GM20000 (cell line): ENCODE measurements at regions not wholly inside any gene's neighbourhood (a gene's known extent, or its start where the extent isn't known, plus 50 kb on each side); places are given as distances from the start of the nearest gene placed in this dataset.
"Not testable (repeated sequence)": the region's sequence is repeated elsewhere in the genome, so short reads cannot be mapped to it uniquely, and the experiment has no call there.

Experiments
- DNase-seq: peaks from one replicate; pipeline ENCODE4 v3.0.0; 2012; ENCODE audit warnings: low spot score
- TF ChIP-seq, protein P1 (sequence below): IDR thresholded peaks from 2 replicates; pipeline ENCODE4 v1.5.1; 2012; ENCODE audit warnings: mild to moderate bottlenecking, control low read depth; ENCODE audit errors: extremely low read depth, missing control alignments

- TF ChIP-seq, protein P1, sequence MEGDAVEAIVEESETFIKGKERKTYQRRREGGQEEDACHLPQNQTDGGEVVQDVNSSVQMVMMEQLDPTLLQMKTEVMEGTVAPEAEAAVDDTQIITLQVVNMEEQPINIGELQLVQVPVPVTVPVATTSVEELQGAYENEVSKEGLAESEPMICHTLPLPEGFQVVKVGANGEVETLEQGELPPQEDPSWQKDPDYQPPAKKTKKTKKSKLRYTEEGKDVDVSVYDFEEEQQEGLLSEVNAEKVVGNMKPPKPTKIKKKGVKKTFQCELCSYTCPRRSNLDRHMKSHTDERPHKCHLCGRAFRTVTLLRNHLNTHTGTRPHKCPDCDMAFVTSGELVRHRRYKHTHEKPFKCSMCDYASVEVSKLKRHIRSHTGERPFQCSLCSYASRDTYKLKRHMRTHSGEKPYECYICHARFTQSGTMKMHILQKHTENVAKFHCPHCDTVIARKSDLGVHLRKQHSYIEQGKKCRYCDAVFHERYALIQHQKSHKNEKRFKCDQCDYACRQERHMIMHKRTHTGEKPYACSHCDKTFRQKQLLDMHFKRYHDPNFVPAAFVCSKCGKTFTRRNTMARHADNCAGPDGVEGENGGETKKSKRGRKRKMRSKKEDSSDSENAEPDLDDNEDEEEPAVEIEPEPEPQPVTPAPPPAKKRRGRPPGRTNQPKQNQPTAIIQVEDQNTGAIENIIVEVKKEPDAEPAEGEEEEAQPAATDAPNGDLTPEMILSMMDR: no peak
- DNase-seq: no peak
These were observed 383.9 kb upstream of the UBE2E2 start for GRCh38 chr3:22819209-22819608.

GRCh38 chr3:22835041-22835440 is 368.1 kb upstream of the UBE2E2 start:
- no peak for DNase-seq
- TF ChIP-seq, protein P1: no peak

DNA sequence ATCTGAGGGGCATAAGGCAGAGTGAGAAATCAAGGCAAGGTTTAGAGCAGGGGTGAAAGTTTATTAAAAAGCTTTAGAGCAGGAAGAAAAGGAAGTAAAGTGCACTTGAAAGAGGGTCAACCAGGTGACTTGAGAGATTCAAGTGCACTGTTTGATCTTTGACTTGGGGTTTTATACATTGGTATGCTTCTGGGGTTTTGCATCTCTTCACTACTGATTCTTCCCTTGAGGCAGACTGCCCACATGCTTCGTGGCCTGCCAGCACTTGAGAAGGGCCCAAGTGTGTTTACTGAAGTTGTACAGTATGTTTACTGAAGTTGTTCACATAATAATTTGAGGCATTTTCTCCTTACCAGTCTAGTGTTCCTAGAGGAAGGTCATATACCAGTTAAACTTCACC is 367.0 kb upstream of the UBE2E2 start:
- DNase-seq: no peak
- TF ChIP-seq, protein P1: no peak

DNA sequence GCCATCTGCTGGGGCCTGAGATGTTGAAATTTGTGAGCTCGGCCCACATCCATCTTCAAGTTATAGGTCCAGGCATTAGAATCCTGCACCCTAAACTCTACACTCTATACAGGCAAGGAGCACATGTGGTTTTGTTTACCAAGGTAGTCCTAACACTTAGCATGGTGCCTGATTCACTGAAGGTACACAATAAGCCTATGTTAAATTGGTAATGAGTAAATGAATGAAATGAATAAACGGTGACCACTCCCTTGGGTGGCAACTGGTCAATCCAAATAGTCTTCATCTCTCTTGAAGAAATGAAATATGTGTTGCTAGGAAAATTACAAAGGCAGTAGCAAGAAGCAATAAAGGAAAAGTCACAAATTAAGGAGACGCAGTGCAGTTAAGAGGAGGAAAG is 359.3 kb upstream of the UBE2E2 start:
- TF ChIP-seq, protein P1: no peak

DNA sequence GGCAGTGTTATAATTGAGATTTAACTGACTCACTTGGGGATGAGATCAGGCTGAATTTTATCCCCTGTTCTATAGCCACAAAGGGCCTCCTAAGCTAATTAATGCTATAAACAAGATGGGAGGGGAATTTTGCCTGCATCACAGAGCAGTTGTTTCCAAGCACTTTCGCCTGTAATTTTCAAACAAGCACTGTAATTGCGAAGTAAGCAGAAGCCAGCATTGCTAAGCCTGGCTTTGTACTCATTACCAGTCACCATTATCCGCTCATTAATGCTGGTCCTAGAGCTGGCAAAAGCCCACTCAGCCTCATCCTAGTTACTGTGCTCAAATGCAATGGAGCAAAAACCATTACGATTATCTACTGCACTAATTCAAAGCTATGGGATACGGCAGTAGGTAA is 356.6 kb upstream of the UBE2E2 start:
- DNase-seq: no peak
- TF ChIP-seq, protein P1: no peak

More for the DNA sequence above, 359.3 kb upstream of the UBE2E2 start:
- DNase-seq: no peak

- DNase-seq: not testable (repeated sequence)
These were observed 353.5 kb upstream of the UBE2E2 start for GRCh38 chr3:22849583-22849982.

DNA sequence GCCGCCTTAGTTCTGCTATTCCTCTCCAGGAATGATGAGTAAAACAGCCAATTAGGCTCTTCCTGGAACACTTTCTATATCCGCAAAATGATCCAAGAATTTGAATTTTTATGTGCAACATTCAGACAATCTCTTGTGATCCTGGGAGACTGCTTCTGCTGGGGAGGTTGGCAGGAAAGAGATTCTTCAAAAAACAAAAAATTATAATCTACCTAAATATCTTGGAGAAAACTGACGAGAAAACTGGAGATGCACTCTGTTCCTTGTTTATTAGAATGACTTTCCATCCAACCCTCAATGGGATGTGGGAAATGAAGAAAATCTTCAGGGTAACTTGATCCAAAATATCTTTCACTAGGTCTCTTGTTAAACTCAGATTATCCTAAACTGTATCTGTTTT is 346.3 kb upstream of the UBE2E2 start:
- no peak for DNase-seq
- TF ChIP-seq, protein P1: no peak

- DNase-seq: no peak
- TF ChIP-seq, protein P1: no peak
These were observed 344.6 kb upstream of the UBE2E2 start for GRCh38 chr3:22858486-22858885.
